GM21367 (cell line): ENCODE measurements at regions not wholly inside any gene's neighbourhood (a gene's known extent, or its start where the extent isn't known, plus 50 kb on each side); places are given as distances from the start of the nearest gene placed in this dataset.
"Not testable (repeated sequence)": the region's sequence is repeated elsewhere in the genome, so short reads cannot be mapped to it uniquely, and the experiment has no call there.

Source experiments
- ATAC-seq: cut with Tn5 transposase; IDR thresholded peaks from one replicate; pipeline ENCODE4 v1.9.1; 2021; ENCODE audit not compliant: unreplicated experiment

GRCh38 chr2:125681976-125682805, 973.8 kb upstream of the GYPC start:
- ATAC-seq, result no peak

- ATAC-seq, result no peak
Observed at GRCh38 chr2:125684256-125684655, 971.7 kb upstream of the GYPC start.

- no peak for ATAC-seq
Observed at GRCh38 chr2:125684932-125685331, 971.0 kb upstream of the GYPC start.

GRCh38 chr2:125696560-125696959, 959.4 kb upstream of the GYPC start:
- ATAC-seq, result no peak

- ATAC-seq, result no peak
Observed at GRCh38 chr2:125698280-125698679, 957.7 kb upstream of the GYPC start.

- no peak for ATAC-seq
Observed at GRCh38 chr2:125701070-125701469, 954.9 kb upstream of the GYPC start.

GRCh38 chr2:125707611-125708010, 948.3 kb upstream of the GYPC start:
- no peak for ATAC-seq

GRCh38 chr2:125710561-125710960, 945.4 kb upstream of the GYPC start:
- no peak for ATAC-seq

GRCh38 chr2:125711075-125711474, 944.9 kb upstream of the GYPC start:
- no peak for ATAC-seq

GRCh38 chr2:125713533-125713932, 942.4 kb upstream of the GYPC start:
- no peak for ATAC-seq

- ATAC-seq, result no peak
Observed at GRCh38 chr2:125721072-125721721, 934.8 kb upstream of the GYPC start.

- ATAC-seq, result no peak
Observed at GRCh38 chr2:125730921-125731320, 925.0 kb upstream of the GYPC start.

- no peak for ATAC-seq
Observed at GRCh38 chr2:125736306-125736705, 919.7 kb upstream of the GYPC start.

GRCh38 chr2:125745514-125745913, 910.4 kb upstream of the GYPC start:
- no peak for ATAC-seq

- no peak for ATAC-seq
Observed at GRCh38 chr2:125746321-125747164, 909.4 kb upstream of the GYPC start.

- ATAC-seq, result no peak
Observed at GRCh38 chr2:125747165-125747425, 908.9 kb upstream of the GYPC start.

- no peak for ATAC-seq
Observed at GRCh38 chr2:125756431-125756830, 899.5 kb upstream of the GYPC start.

GRCh38 chr2:125796784-125797183, 859.2 kb upstream of the GYPC start:
- ATAC-seq, result no peak

- ATAC-seq, result no peak
Observed at GRCh38 chr2:125797192-125797591, 858.8 kb upstream of the GYPC start.

GRCh38 chr2:125822746-125823145, 833.2 kb upstream of the GYPC start:
- no peak for ATAC-seq

GRCh38 chr2:125825781-125826180, 830.2 kb upstream of the GYPC start:
- ATAC-seq, result not testable (repeated sequence)

GRCh38 chr2:125837128-125837527, 818.8 kb upstream of the GYPC start:
- ATAC-seq, result no peak
